MCF 10A (cell line): ENCODE measurements at regions not wholly inside any gene's neighbourhood (a gene's known extent, or its start where the extent isn't known, plus 50 kb on each side); places are given as distances from the start of the nearest gene placed in this dataset.

Source experiments
- BruUV-seq: library from RNA; stranded (reverse); fragments of 400-500 nt; replicated peaks from 2 replicates; lab custom pipeline; 2021; lab: Mats Ljungman, UMichigan
- CTCF ChIA-PET: fragments of 300-600 bp; sonication (Branson Sonifier 250); formaldehyde crosslinking; extraction: SDS; loops from one replicate; lab custom pipeline; 2021; ENCODE audit warnings: antibody characterized with exemption, inconsistent platforms; lab: Yijun Ruan, JAX
- POLR2A ChIA-PET: fragments of 300-600, 350-650 bp; sonication (Branson Sonifier 250); formaldehyde crosslinking; extraction: SDS; loops from one replicate; lab custom pipeline; 2020; ENCODE audit warnings: antibody characterized with exemption, inconsistent platforms; lab: Yijun Ruan, JAX
- DNase-seq: peaks from one replicate; pipeline ENCODE4 v3.0.0-alpha.2; 2018; ENCODE audit not compliant: unreplicated experiment
- H3K27ac Mint-ChIP-seq: one replicate; pipeline ENCODE4 v1.8.0; 2022; ENCODE audit warnings: mild to moderate bottlenecking, low read depth, mixed read lengths; ENCODE audit not compliant: unreplicated experiment
- H3K27me3 Mint-ChIP-seq: one replicate; pipeline ENCODE4 v1.8.0; 2022; ENCODE audit warnings: mixed read lengths; ENCODE audit not compliant: insufficient read depth, unreplicated experiment
- H3K36me3 Mint-ChIP-seq: one replicate; pipeline ENCODE4 v1.8.0; 2022; ENCODE audit warnings: mild to moderate bottlenecking, moderate library complexity, mixed read lengths; ENCODE audit not compliant: insufficient read depth, unreplicated experiment
- H3K4me1 Mint-ChIP-seq: one replicate; pipeline ENCODE4 v1.8.0; 2022; ENCODE audit warnings: mixed read lengths; ENCODE audit not compliant: insufficient read depth, unreplicated experiment
- H3K4me3 Mint-ChIP-seq: one replicate; pipeline ENCODE4 v1.8.0; 2022; ENCODE audit warnings: mild to moderate bottlenecking, moderate library complexity, mixed read lengths; ENCODE audit not compliant: unreplicated experiment
- H3K9me3 Mint-ChIP-seq: one replicate; pipeline ENCODE4 v1.8.0; 2022; ENCODE audit warnings: mixed read lengths; ENCODE audit not compliant: unreplicated experiment
- CTCF ChIP-seq: fragments of 200-600 bp; IDR thresholded peaks from one replicate; pipeline ENCODE4 v1.8.0; 2022; ENCODE audit warnings: antibody characterized with exemption, mild to moderate bottlenecking; ENCODE audit not compliant: unreplicated experiment
- intact Hi-C: fragments of 100-400 bp; cut with micrococcal nuclease; formaldehyde crosslinking; loops from 2 replicates; pipeline ENCODE4 v1.14.1; 2022

DNA sequence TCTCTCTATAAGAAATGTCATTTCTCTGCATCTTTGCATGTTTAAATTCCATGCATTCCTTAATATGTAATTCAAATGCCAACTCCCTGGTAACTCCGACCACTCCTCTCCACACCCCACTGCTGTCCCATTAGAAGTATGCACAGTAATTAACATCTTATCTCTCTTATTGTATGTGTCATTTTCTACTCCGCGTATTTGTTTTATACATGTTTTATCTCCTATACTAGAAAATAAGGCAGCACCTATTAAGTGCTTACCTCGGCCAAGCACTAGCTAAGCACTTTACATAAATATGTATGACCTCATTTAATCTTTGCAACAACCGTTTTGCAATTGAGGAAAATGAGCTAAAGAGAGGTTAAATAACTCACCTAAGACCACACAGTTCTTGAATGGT, 469.8 kb downstream of the BCAT1 start:
- ChIA-PET CTCF (interaction anchor here (0.7 to 1.1 kb wide), 4 partner anchors 11 to 1272 kb away, joined by 3 to 4 read pairs (median 3); no protein-coding TSS in a partner anchor), POLR2A (interaction anchor here (0.6 to 2.5 kb wide), 4 partner anchors 9 to 544 kb away, joined by 3 to 15 read pairs (median 4); no protein-coding TSS in a partner anchor)
- peaks cover 12% of the 10 kb centered on the region for H3K4me1 Mint-ChIP-seq
- no peak overlapping the region for H3K27ac Mint-ChIP-seq
- H3K4me3 Mint-ChIP-seq, result no peak overlapping the region
- intact Hi-C loops, result no loop called here
- no peaks in the 10 kb centered on the region for H3K9me3 Mint-ChIP-seq
- DNase-seq, result no peak
- H3K27me3 Mint-ChIP-seq, result no peaks in the 10 kb centered on the region
- no peaks in the 10 kb centered on the region for H3K36me3 Mint-ChIP-seq
- no TSS peak for BruUV-seq
- no peak for TF ChIP-seq CTCF

DNA sequence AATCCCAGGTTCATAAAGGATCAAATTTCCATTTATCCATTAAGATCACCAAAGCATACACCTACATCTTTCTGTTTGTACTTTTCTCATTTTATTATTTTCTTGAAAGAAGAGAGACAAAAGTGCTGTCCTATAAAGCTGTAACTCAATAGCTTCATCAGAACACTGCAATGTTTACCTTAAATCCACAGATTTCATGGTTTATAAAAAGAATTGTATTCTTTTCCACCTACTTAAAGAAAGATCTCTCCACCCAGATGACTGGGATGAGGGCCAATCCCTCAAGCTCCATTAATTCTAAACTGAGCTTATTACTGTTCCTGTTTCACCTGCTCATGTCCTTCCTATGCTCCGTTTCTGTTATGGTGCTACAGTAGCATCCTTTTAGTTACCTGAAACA, 470.6 kb downstream of the BCAT1 start:
- no peak for TF ChIP-seq CTCF
- peaks cover 12% of the 10 kb centered on the region for H3K4me1 Mint-ChIP-seq
- H3K27ac Mint-ChIP-seq, result no peak overlapping the region
- no peaks in the 10 kb centered on the region for H3K9me3 Mint-ChIP-seq
- no TSS peak for BruUV-seq
- ChIA-PET POLR2A (interaction anchor here (1.4 to 2.5 kb wide), 2 partner anchors 10 to 11 kb away, joined by 3 to 15 read pairs; no protein-coding TSS in a partner anchor), CTCF (interaction anchor here (0.7 to 1.1 kb wide), 4 partner anchors 12 to 403 kb away, joined by 3 to 4 read pairs (median 3); no protein-coding TSS in a partner anchor)
- no peak overlapping the region for H3K4me3 Mint-ChIP-seq
- intact Hi-C loops, result no loop called here
- H3K36me3 Mint-ChIP-seq, result no peaks in the 10 kb centered on the region
- no peaks in the 10 kb centered on the region for H3K27me3 Mint-ChIP-seq
- DNase-seq, result no peak

GRCh38 chr12:24476310-24476709, 472.6 kb downstream of the BCAT1 start:
- ChIA-PET CTCF (no interaction called here), POLR2A (no interaction called here)
- Mint-ChIP-seq H3K4me1 (peaks cover 12% of the 10 kb centered on the region), H3K36me3 (no peaks in the 10 kb centered on the region), H3K27ac (no peak overlapping the region), H3K4me3 (no peak overlapping the region), H3K9me3 (no peaks in the 10 kb centered on the region), H3K27me3 (no peaks in the 10 kb centered on the region)
- DNase-seq, result no peak
- intact Hi-C loops, result no loop called here
- TF ChIP-seq CTCF, result no peak
- no TSS peak for BruUV-seq

GRCh38 chr12:24475337-24475736, 473.6 kb downstream of the BCAT1 start:
- no peaks in the 10 kb centered on the region for H3K9me3 Mint-ChIP-seq
- no peak for DNase-seq
- no peaks in the 10 kb centered on the region for H3K36me3 Mint-ChIP-seq
- POLR2A ChIA-PET, result no interaction called here
- intact Hi-C loops, result no loop called here
- CTCF ChIA-PET, result interaction anchor here (0.7 kb wide), 1 partner anchor 12 kb away, joined by 3 read pairs; no protein-coding TSS in a partner anchor
- H3K27me3 Mint-ChIP-seq, result no peaks in the 10 kb centered on the region
- no peak for TF ChIP-seq CTCF
- H3K4me3 Mint-ChIP-seq, result no peak overlapping the region
- peaks cover 14% of the 10 kb centered on the region for H3K4me1 Mint-ChIP-seq
- no peak overlapping the region for H3K27ac Mint-ChIP-seq
- no TSS peak for BruUV-seq
